KMS-11 (cell line): ENCODE measurements at regions not wholly inside any gene's neighbourhood (a gene's known extent, or its start where the extent isn't known, plus 50 kb on each side); places are given as distances from the start of the nearest gene placed in this dataset.
A peak's percentile ranks its signal among the peaks of the same experiment; 100 is the strongest.

ENCODE experiments used
- H2AFZ ChIP-seq: fragments of 200-600 bp; sonication (generic); 2 replicates; pipeline ENCODE4 v1.6.1; 2016; ENCODE audit warnings: antibody characterized with exemption, mixed run types, low read depth
- H3K27ac ChIP-seq: fragments of 200-600 bp; sonication (generic); 2 replicates; pipeline ENCODE4 v1.6.1; 2016; ENCODE audit warnings: mild to moderate bottlenecking, mixed run types
- H3K27me3 ChIP-seq: fragments of 200-600 bp; sonication (generic); 2 replicates; pipeline ENCODE4 v1.6.1; 2017; ENCODE audit warnings: mild to moderate bottlenecking, low read depth, mixed run types, moderate library complexity; ENCODE audit not compliant: insufficient read depth
- H3K36me3 ChIP-seq: fragments of 200-600 bp; sonication (generic); 2 replicates; pipeline ENCODE4 v1.6.1; 2017; ENCODE audit warnings: mild to moderate bottlenecking, mixed run types; ENCODE audit not compliant: insufficient read depth
- H3K4me1 ChIP-seq: fragments of 200-600 bp; sonication (generic); 2 replicates; pipeline ENCODE4 v1.6.1; 2016; ENCODE audit warnings: mild to moderate bottlenecking, low read depth, mixed run types; ENCODE audit not compliant: poor library complexity, severe bottlenecking
- H3K4me2 ChIP-seq: fragments of 200-600 bp; sonication (generic); 2 replicates; pipeline ENCODE4 v1.7.0; 2016; ENCODE audit warnings: mild to moderate bottlenecking, mixed run types
- H3K4me3 ChIP-seq: fragments of 200-600 bp; sonication (generic); IDR thresholded peaks from 2 replicates; pipeline ENCODE4 v1.6.1; 2017; ENCODE audit warnings: low read depth, low read length, mixed read lengths; ENCODE audit not compliant: insufficient read depth
- H3K79me2 ChIP-seq: fragments of 200-600 bp; sonication (generic); 2 replicates; pipeline ENCODE4 v1.6.1; 2016; ENCODE audit warnings: low read depth, mixed run types; ENCODE audit not compliant: insufficient read depth
- H3K9ac ChIP-seq: fragments of 200-600 bp; sonication (generic); 2 replicates; pipeline ENCODE4 v1.6.1; 2016; ENCODE audit warnings: mild to moderate bottlenecking, mixed run types
- H4K20me1 ChIP-seq: fragments of 200-600 bp; sonication (generic); 2 replicates; pipeline ENCODE4 v1.6.1; 2016; ENCODE audit warnings: mild to moderate bottlenecking, mixed run types; ENCODE audit not compliant: insufficient read depth
- CTCF ChIP-seq: fragments of 200-600 bp; sonication (generic); conservative IDR thresholded peaks from 2 replicates; pipeline ENCODE4 v1.6.1; 2017; ENCODE audit warnings: low read depth, mild to moderate bottlenecking, antibody characterized with exemption, low read length, moderate library complexity, mixed read lengths

- no peak overlapping the region for H3K9ac ChIP-seq
- H3K4me2 ChIP-seq: no peak overlapping the region
- H4K20me1 ChIP-seq: no peaks in the 10 kb centered on the region
- H3K4me3 ChIP-seq: no peak overlapping the region
- TF ChIP-seq CTCF: no peak
- no peaks in the 10 kb centered on the region for H3K79me2 ChIP-seq
- H3K4me1 ChIP-seq: no peaks in the 10 kb centered on the region
- H3K27ac ChIP-seq: no peak overlapping the region
- H3K36me3 ChIP-seq: no peaks in the 10 kb centered on the region
- H3K27me3 ChIP-seq: no peaks in the 10 kb centered on the region
- no peak overlapping the region for H2AFZ ChIP-seq
Observed at GRCh38 chr20:39882806-39883205, 806.2 kb downstream of the MAFB start.

GRCh38 chr20:39880890-39881289 lies 808.1 kb downstream of the MAFB start:
- no peak overlapping the region for H3K9ac ChIP-seq
- no peaks in the 10 kb centered on the region for H3K4me1 ChIP-seq
- no peak overlapping the region for H2AFZ ChIP-seq
- TF ChIP-seq CTCF: peak; percentile 52
- H3K79me2 ChIP-seq: no peaks in the 10 kb centered on the region
- H3K27me3 ChIP-seq: no peaks in the 10 kb centered on the region
- no peak overlapping the region for H3K27ac ChIP-seq
- no peaks in the 10 kb centered on the region for H4K20me1 ChIP-seq
- H3K4me2 ChIP-seq: no peak overlapping the region
- no peak overlapping the region for H3K4me3 ChIP-seq
- H3K36me3 ChIP-seq: no peaks in the 10 kb centered on the region

GRCh38 chr20:39879296-39879695 lies 809.7 kb downstream of the MAFB start:
- H3K36me3 ChIP-seq: no peaks in the 10 kb centered on the region
- H3K79me2 ChIP-seq: no peaks in the 10 kb centered on the region
- H3K27me3 ChIP-seq: no peaks in the 10 kb centered on the region
- H3K4me1 ChIP-seq: peaks cover under 1% of the 10 kb centered on the region
- no peak overlapping the region for H3K27ac ChIP-seq
- H3K4me3 ChIP-seq: no peak overlapping the region
- no peak overlapping the region for H3K4me2 ChIP-seq
- no peak overlapping the region for H3K9ac ChIP-seq
- H4K20me1 ChIP-seq: no peaks in the 10 kb centered on the region
- TF ChIP-seq CTCF: no peak
- no peak overlapping the region for H2AFZ ChIP-seq

GRCh38 chr20:39878809-39879208 lies 810.2 kb downstream of the MAFB start:
- no peaks in the 10 kb centered on the region for H3K36me3 ChIP-seq
- no peak for TF ChIP-seq CTCF
- no peak overlapping the region for H3K4me2 ChIP-seq

More at GRCh38 chr20:39878809-39879208, 810.2 kb downstream of the MAFB start:
- H3K4me1 ChIP-seq: peaks cover 5% of the 10 kb centered on the region
- no peak overlapping the region for H2AFZ ChIP-seq
- H4K20me1 ChIP-seq: no peaks in the 10 kb centered on the region
- H3K27me3 ChIP-seq: no peaks in the 10 kb centered on the region
- H3K27ac ChIP-seq: no peak overlapping the region
- no peaks in the 10 kb centered on the region for H3K79me2 ChIP-seq
- no peak overlapping the region for H3K4me3 ChIP-seq
- no peak overlapping the region for H3K9ac ChIP-seq
